ENCODE measurements at regions not wholly inside any gene's neighbourhood (a gene's known extent, or its start where the extent isn't known, plus 50 kb on each side); places are given as distances from the start of the nearest gene placed in this dataset.
"Not testable (repeated sequence)": the region's sequence is repeated elsewhere in the genome, so short reads cannot be mapped to it uniquely, and the experiment has no call there.

DNA sequence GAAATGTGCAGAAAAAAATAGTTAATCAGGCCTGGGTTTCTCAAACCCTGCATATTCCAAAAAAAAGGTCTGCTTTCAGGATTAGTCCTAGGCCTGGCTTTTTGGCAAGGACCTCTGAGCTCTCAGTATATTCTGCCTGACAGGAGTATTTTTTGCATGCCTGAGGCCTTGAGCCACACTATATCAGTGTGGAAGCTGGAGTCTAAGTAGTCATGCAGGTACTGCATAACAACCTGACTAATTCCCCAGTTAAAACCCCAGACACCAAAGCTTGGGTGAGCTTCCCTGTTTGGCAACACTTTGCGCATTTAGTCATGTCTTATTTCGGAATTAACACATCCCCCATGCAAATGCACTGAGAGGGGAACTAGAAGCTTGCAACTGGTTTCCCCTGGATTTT lies 359.5 kb downstream of the CETN3 start:
- CTCF ChIA-PET: no interaction called here
- in situ Hi-C loops (cut with HindIII; ENCODE audit: low pct_unique_long_range_greater_than_20kb, low sequenced_read_pairs): no loop called here
- Histone ChIP-seq H3K27ac (ENCODE audit: low read length) (no peak overlapping the region), H3K4me1 (ENCODE audit: control insufficient read depth, insufficient read depth, low read length) (no peaks in the 10 kb centered on the region), H3K27me3 (ENCODE audit: control insufficient read depth, insufficient read depth, low read length) (no peaks in the 10 kb centered on the region), H3K36me3 (ENCODE audit: control insufficient read depth, insufficient read depth, low read length) (no peaks in the 10 kb centered on the region), H3K4me3 (ENCODE audit: low read depth in 2 of 2, low read length in 2 of 2) (no peak overlapping the region), H3K9me3 (ENCODE audit: control insufficient read depth, insufficient read depth, low read depth, low read length) (no peaks in the 10 kb centered on the region)
- DNase-seq (ENCODE audit: low read depth, low spot score): no peak
- intact Hi-C loops (cut with micrococcal nuclease; ENCODE audit: unreplicated experiment): no loop called here
- no TSS peak for BruUV-seq (replicated peaks)
- POLR2A ChIA-PET: no interaction called here
- TF ChIP-seq POLR2AphosphoS5 (IDR thresholded peaks at IDR 0.05; ENCODE audit: low read depth, low read length): no peak
- TF ChIP-seq, protein P1, sequence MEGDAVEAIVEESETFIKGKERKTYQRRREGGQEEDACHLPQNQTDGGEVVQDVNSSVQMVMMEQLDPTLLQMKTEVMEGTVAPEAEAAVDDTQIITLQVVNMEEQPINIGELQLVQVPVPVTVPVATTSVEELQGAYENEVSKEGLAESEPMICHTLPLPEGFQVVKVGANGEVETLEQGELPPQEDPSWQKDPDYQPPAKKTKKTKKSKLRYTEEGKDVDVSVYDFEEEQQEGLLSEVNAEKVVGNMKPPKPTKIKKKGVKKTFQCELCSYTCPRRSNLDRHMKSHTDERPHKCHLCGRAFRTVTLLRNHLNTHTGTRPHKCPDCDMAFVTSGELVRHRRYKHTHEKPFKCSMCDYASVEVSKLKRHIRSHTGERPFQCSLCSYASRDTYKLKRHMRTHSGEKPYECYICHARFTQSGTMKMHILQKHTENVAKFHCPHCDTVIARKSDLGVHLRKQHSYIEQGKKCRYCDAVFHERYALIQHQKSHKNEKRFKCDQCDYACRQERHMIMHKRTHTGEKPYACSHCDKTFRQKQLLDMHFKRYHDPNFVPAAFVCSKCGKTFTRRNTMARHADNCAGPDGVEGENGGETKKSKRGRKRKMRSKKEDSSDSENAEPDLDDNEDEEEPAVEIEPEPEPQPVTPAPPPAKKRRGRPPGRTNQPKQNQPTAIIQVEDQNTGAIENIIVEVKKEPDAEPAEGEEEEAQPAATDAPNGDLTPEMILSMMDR (IDR thresholded peaks at IDR 0.05): no peak
- TF ChIP-seq SIN3A (IDR thresholded peaks at IDR 0.05; ENCODE audit: borderline replicate concordance, insufficient read depth, low read depth, low read length): no peak
- no peak for TF ChIP-seq TCF7L2 (IDR thresholded peaks at IDR 0.05; ENCODE audit: low read depth, low read length)
- TF ChIP-seq, protein P2, sequence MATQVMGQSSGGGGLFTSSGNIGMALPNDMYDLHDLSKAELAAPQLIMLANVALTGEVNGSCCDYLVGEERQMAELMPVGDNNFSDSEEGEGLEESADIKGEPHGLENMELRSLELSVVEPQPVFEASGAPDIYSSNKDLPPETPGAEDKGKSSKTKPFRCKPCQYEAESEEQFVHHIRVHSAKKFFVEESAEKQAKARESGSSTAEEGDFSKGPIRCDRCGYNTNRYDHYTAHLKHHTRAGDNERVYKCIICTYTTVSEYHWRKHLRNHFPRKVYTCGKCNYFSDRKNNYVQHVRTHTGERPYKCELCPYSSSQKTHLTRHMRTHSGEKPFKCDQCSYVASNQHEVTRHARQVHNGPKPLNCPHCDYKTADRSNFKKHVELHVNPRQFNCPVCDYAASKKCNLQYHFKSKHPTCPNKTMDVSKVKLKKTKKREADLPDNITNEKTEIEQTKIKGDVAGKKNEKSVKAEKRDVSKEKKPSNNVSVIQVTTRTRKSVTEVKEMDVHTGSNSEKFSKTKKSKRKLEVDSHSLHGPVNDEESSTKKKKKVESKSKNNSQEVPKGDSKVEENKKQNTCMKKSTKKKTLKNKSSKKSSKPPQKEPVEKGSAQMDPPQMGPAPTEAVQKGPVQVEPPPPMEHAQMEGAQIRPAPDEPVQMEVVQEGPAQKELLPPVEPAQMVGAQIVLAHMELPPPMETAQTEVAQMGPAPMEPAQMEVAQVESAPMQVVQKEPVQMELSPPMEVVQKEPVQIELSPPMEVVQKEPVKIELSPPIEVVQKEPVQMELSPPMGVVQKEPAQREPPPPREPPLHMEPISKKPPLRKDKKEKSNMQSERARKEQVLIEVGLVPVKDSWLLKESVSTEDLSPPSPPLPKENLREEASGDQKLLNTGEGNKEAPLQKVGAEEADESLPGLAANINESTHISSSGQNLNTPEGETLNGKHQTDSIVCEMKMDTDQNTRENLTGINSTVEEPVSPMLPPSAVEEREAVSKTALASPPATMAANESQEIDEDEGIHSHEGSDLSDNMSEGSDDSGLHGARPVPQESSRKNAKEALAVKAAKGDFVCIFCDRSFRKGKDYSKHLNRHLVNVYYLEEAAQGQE (IDR thresholded peaks at IDR 0.05; ENCODE audit: insufficient read depth in 1 of 2, low read depth in 2 of 2, low read length in 1 of 2): no peak
- no peak for ATAC-seq

DNA sequence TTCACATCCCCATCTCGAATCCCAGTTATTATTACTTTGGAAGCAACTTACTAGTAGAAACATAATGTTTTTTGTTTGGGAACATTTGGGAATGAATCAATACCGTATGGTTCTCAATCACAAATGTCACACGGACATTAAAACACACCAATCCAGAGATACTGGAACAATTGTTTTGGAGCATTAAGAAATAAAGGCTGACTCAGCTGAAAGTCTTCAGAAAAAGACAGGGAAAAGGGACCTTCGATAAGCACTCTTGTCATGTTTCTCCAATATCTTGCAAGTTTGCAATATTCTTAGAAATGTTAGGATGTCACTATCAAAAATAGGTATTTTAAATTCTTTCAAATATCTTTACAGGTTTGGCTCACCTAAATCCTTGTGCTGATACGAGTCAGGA lies 362.4 kb downstream of the CETN3 start:
- intact Hi-C loops (cut with micrococcal nuclease; ENCODE audit: unreplicated experiment): no loop called here
- Histone ChIP-seq H3K4me3 (ENCODE audit: low read depth in 2 of 2, low read length in 2 of 2) (no peak overlapping the region), H3K36me3 (ENCODE audit: control insufficient read depth, insufficient read depth, low read length) (no peaks in the 10 kb centered on the region), H3K9me3 (ENCODE audit: control insufficient read depth, insufficient read depth, low read depth, low read length) (no peaks in the 10 kb centered on the region), H3K27ac (ENCODE audit: low read length) (no peak overlapping the region), H3K4me1 (ENCODE audit: control insufficient read depth, insufficient read depth, low read length) (no peaks in the 10 kb centered on the region), H3K27me3 (ENCODE audit: control insufficient read depth, insufficient read depth, low read length) (no peaks in the 10 kb centered on the region)
- DNase-seq (ENCODE audit: low read depth, low spot score) (no peak), ATAC-seq (no peak)
- CTCF ChIA-PET: no interaction called here
- BruUV-seq (replicated peaks): no TSS peak
- POLR2A ChIA-PET: no interaction called here
- no peak for TF ChIP-seq TCF7L2 (IDR thresholded peaks at IDR 0.05; ENCODE audit: low read depth, low read length)
- TF ChIP-seq, protein P1 (IDR thresholded peaks at IDR 0.05): no peak
- TF ChIP-seq, protein P2 (IDR thresholded peaks at IDR 0.05; ENCODE audit: insufficient read depth in 1 of 2, low read depth in 2 of 2, low read length in 1 of 2): no peak
- TF ChIP-seq POLR2AphosphoS5 (IDR thresholded peaks at IDR 0.05; ENCODE audit: low read depth, low read length): no peak
- TF ChIP-seq SIN3A (IDR thresholded peaks at IDR 0.05; ENCODE audit: borderline replicate concordance, insufficient read depth, low read depth, low read length): no peak
- in situ Hi-C loops (cut with HindIII; ENCODE audit: low pct_unique_long_range_greater_than_20kb, low sequenced_read_pairs): no loop called here

DNA sequence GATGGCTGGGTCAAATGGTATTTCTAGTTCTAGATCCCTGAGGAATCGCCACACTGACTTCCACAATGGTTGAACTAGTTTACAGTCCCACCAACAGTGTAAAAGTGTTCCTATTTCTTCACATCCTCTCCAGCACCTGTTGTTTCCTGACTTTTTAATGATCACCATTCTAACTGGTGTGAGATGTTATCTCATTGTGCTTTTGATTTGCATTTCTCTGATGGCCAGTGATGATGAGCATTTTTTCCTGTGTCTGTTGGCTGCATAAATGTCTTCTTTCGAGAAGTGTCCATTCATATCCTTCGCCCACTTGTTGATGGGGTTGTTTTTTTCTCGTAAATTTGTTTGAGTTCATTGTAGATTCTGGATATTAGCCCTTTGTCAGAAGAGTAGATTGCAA lies 369.5 kb downstream of the CETN3 start:
- H3K36me3 ChIP-seq (ENCODE audit: control insufficient read depth, insufficient read depth, low read length); BruUV-seq (replicated peaks); in situ Hi-C loops (cut with HindIII; ENCODE audit: low pct_unique_long_range_greater_than_20kb, low sequenced_read_pairs); H3K27me3 ChIP-seq (ENCODE audit: control insufficient read depth, insufficient read depth, low read length); H3K4me1 ChIP-seq (ENCODE audit: control insufficient read depth, insufficient read depth, low read length); DNase-seq (ENCODE audit: low read depth, low spot score); H3K27ac ChIP-seq (ENCODE audit: low read length); ATAC-seq; H3K4me3 ChIP-seq (ENCODE audit: low read depth in 2 of 2, low read length in 2 of 2); POLR2A ChIA-PET; intact Hi-C loops (cut with micrococcal nuclease; ENCODE audit: unreplicated experiment); H3K9me3 ChIP-seq (ENCODE audit: control insufficient read depth, insufficient read depth, low read depth, low read length); CTCF ChIA-PET: not testable (repeated sequence)
